GOT3 (cell line): ENCODE measurements at regions not wholly inside any gene's neighbourhood (a gene's known extent, or its start where the extent isn't known, plus 50 kb on each side); places are given as distances from the start of the nearest gene placed in this dataset.

ENCODE experiments used
- DNase-seq: peaks from one replicate; lab custom pipeline; 2025; ENCODE audit warnings: mixed read lengths; lab: John Stamatoyannopoulos, UW

DNA sequence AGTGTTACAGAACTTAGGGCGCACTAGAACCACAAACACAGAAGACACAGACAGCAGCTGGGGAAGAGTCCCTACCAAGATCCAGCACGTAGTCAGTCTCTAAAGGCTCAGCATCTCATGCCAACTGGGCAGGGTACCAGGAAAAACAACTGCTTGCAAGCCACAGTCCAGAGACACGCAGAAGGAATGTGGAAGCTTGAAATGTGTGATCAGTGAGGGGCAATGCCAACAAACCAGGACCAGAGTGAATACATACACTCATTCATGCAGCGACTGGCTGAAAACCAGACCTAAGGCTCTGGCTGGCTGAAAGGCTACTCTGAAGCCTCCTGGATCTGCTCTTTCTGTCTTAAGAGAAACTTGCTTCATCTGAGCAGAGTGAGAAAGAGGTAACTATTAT, 1484.8 kb downstream of the EFNB2 start:
- no peak for DNase-seq

DNA sequence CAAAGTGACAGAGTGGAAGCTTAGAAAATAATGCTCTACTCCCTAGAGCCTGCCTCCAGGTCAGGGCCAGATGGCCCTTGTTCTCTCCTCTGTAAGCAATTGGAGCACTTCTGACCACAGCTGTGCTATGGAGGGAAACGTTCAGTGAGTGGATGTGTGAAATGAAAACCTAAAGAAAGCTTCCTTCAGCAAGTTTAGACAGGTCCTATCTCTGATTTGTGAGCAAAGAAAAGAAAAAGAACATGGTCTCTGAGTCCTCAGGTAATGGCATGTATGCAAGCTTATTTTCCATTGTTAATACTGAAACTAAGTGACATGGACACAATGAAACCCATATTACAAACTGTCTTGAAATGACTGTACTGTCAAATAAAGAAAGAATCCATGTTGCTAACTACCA, 1486.8 kb downstream of the EFNB2 start:
- no peak for DNase-seq

- no peak for DNase-seq
Observed at GRCh38 chr13:105047676-105048295, 1487.7 kb downstream of the EFNB2 start.

DNA sequence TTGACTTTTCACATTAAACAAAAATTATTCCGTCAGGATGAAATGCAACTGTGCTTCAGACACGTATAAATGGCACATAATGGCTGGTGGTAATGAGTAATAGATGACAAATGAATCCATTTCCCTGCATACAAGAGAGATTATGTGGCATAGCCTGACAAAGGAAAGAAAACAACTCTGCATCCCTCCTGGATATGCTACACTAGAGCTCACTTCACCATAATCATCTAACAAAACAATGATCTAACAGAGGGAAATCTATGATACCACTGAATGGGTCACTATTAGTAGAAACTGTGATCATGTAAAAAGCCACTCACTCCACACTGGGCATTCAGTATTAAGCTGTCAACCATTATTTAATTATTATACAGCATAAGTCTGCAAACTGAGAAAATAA, 1498.4 kb downstream of the EFNB2 start:
- DNase-seq = no peak

GRCh38 chr13:105035092-105035491, 1500.4 kb downstream of the EFNB2 start:
- DNase-seq = no peak

DNA sequence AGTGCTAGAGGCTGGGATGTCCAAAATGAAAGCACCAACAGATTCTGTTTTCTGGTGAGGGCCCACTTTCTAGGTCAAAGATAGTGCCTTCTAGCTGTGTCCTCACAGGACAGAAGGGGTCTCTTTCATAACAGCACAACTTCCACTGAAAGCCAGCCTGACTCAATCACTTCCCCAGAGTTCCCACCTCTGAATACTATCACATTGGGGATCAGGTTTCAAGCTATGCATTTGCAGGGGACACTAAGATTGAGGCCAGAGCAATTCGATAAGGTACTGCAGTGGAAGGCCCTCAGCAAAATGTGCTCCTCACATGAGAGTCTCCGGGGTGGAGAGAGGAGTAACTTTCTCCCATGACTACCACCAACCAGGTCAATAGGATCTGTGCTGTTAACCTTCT, 1501.5 kb downstream of the EFNB2 start:
- no peak for DNase-seq

GRCh38 chr13:105031306-105031705, 1504.2 kb downstream of the EFNB2 start:
- DNase-seq = no peak

DNA sequence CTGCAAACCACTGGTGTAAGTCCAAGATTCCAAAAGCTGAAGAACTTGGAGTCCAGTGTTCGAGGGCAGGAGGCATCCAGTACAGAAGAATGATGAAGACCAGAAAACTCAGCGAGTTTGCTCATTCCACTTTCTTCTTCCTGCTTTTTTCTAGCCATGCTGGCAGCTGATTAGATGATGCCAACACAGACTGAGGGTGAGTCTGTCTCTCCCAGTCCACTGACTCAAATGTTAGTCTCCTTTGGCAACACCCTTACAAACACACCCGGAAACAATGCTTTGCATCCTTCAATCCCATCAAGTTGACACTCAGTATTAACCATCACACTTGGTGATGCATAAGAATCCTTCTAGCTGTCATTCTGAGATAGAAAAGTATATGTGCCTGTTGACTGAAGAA, 1504.6 kb downstream of the EFNB2 start:
- DNase-seq = no peak

GRCh38 chr13:105019073-105019472, 1516.4 kb downstream of the EFNB2 start:
- DNase-seq = no peak

- no peak for DNase-seq
Observed at GRCh38 chr13:105016266-105016665, 1519.2 kb downstream of the EFNB2 start.

DNA sequence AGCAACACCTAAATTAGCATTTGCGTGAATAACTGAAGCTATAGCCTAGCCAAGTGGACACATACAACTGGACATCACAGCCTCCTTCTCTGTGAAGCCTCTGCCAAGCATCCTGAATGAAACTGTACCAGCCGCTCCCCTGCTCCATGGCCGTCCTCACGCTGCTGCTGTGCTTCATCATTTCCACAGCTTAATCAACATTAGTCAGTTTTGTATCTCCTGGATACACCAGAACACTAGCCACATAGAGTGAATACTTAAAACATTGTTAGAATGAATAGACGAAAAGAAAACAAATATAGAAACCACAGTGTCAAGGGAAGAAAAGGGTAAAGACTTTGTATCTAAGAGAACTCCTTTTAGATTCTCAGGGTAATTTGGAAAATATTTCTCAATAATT, 1526.9 kb downstream of the EFNB2 start:
- no peak for DNase-seq

GRCh38 chr13:105007166-105007808, 1528.2 kb downstream of the EFNB2 start:
- no peak for DNase-seq

DNA sequence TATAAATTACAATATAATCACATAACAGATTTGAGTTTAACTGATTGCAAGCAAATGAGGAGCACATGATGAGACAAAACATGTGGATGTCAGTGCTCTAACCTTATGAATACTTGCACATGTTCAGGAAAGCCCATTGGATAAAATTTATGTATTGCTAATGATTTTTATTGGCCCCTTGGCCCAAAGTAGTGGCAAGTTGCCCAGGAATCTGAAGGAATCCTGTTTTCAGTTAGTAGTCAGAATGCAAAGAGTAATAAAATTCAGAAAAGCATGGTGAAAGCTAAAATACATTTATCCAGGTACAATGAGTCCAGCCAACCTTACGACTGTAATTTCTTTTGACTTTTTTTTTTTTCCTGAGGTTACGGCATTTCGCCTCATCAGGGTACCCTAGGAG, 1539.4 kb downstream of the EFNB2 start:
- DNase-seq = no peak

DNA sequence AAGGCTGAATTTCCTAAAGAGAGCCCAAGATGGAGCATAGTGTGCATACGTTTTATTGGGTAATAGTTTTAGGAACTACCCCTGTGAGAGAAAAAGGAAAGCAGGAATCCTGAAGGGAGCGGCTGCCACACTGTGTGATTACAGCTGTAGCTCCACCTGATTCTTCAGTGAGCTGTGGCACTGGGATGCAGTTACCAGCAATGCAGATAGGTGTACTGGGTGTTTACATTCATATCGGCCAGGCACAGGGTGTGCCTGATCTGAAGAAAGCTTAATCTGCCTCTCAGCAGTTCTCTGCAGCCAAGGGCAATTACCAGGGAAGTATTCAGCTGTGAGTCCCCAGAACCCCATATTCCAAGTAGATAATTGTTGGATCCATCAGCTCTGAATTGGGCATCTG, 1541.8 kb downstream of the EFNB2 start:
- DNase-seq = no peak

- no peak for DNase-seq
Observed at GRCh38 chr13:104987621-104988020, 1547.8 kb downstream of the EFNB2 start.

DNA sequence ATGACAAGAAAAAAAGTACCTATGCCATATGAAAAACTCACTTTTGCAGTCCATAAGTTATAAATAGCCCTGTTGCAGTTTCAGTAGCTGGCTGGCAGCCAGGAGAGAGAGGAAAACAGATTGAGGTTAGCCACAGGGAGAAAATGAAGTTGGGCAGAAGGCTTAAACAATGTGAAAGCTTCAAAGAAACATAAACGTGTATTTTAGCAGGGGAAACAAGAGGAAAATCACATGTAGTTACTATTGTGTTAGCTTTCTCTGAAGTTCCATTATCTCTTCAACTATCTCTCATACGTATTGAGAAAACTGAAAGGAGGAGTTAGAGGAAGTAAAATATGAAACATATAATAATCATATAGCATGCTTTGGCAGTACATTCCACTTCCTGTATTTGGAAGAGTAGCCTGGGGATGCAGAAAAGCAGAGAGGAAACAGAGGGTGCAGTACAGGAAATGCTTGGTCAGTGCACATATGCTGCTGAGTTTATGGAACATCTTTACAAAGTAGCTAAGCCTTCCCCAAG, 1551.1 kb downstream of the EFNB2 start:
- DNase-seq = no peak

DNA sequence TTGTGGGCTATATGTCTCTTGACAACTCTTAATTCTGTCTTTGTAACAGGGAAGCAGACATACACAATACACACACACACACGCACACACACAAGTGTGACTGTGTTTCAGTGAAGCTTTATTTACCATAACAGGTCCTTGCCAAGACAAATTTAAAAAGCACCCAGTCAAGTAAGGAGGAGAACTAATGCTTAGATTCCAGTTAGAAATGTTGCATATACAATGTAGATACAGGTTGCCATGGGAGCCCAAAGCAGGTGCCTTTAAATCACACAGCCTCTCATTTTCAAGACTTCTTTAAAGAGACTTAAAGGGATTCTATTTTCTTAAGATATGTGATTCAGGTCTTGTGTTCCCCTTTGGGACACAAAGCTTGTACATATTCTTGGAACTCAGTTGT, 1551.9 kb downstream of the EFNB2 start:
- DNase-seq = no peak

- no peak for DNase-seq
Observed at GRCh38 chr13:104980586-104980985, 1554.9 kb downstream of the EFNB2 start.

- DNase-seq = no peak
Observed at GRCh38 chr13:104979281-104980030, 1556.0 kb downstream of the EFNB2 start.

- no peak for DNase-seq
Observed at GRCh38 chr13:104976986-104977385, 1558.5 kb downstream of the EFNB2 start.

DNA sequence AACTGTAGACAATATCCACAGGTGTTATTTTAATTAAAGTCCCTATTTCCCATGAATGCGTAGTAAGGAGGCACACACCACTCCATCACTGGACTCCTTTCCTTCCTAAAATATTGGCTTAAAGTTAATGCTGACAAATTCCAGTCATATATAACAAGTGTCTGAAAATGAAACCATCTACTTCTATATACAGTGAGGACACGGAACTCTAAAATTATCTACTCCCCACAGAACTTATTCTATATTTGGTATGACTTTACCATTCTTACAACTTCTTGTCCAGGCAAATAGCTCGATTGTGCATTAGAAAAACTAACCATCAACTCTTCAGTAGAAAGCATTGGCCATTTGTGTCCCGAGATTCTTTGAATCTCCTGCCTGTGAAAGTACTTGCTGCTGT, 1560.2 kb downstream of the EFNB2 start:
- no peak for DNase-seq

- DNase-seq = no peak
Observed at GRCh38 chr13:104968876-104969275, 1566.6 kb downstream of the EFNB2 start.
